ENCODE measurements at regions not wholly inside any gene's neighbourhood (a gene's known extent, or its start where the extent isn't known, plus 50 kb on each side); places are given as distances from the start of the nearest gene placed in this dataset.

DNA sequence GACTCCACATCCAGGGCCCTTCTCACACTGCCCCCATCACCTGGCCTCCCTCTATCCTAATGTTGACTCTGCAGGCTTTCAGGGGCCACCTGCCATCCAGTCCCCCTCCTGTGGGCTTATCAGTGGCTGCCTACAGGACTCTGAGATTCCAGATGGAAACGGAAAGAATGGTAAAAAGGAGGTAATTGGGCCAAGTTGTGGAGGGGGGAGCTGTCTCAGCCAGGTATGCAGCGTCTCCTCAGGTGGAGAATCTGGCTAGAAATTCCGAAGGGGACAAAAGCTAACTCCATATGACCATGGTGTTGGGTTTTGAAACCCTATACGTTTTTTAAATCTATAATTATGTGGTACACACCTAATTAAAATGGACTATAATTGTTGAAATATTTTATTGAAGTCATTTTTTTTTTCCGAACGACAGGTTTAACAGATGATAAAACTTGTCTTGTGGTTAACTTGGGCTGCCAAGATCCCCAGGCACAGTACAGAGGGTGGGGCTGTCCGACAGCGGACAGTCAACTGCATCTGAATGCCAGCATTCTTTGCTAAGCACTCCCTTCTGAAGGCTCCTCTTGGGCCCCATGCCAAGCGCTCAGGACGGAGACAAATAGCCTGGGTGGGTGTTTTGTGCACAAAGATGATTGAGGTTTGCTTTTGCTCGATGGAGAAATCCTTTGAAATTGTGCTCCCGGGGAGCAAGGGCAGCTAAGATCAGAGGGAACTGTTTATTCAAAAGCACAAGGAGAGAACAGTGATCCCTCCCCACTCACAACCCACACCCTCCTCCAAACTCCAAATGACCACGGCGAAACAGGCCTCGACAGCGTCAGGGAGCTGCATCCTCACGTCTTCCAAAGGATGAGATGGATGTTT, 365.6 kb downstream of the BCL11B start:
- H3K4me3 Mint-ChIP-seq (ENCODE audit: unreplicated experiment) = no peak overlapping the region
- peaks cover 3% of the 10 kb centered on the region for H3K9me3 Mint-ChIP-seq (ENCODE audit: unreplicated experiment)
- DNase-seq = no peak
- no peaks in the 10 kb centered on the region for H3K4me1 Mint-ChIP-seq (ENCODE audit: low read depth, unreplicated experiment)
- no peak overlapping the region for H3K27ac Mint-ChIP-seq (ENCODE audit: unreplicated experiment)
- no peaks in the 10 kb centered on the region for H3K36me3 Mint-ChIP-seq (ENCODE audit: unreplicated experiment)
- peaks cover 6% of the 10 kb centered on the region for H3K27me3 Mint-ChIP-seq (ENCODE audit: unreplicated experiment)
- TF ChIP-seq, protein P1, sequence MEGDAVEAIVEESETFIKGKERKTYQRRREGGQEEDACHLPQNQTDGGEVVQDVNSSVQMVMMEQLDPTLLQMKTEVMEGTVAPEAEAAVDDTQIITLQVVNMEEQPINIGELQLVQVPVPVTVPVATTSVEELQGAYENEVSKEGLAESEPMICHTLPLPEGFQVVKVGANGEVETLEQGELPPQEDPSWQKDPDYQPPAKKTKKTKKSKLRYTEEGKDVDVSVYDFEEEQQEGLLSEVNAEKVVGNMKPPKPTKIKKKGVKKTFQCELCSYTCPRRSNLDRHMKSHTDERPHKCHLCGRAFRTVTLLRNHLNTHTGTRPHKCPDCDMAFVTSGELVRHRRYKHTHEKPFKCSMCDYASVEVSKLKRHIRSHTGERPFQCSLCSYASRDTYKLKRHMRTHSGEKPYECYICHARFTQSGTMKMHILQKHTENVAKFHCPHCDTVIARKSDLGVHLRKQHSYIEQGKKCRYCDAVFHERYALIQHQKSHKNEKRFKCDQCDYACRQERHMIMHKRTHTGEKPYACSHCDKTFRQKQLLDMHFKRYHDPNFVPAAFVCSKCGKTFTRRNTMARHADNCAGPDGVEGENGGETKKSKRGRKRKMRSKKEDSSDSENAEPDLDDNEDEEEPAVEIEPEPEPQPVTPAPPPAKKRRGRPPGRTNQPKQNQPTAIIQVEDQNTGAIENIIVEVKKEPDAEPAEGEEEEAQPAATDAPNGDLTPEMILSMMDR (IDR thresholded peaks at IDR 0.05; ENCODE audit: partially characterized antibody, unreplicated experiment) = no peak

DNA sequence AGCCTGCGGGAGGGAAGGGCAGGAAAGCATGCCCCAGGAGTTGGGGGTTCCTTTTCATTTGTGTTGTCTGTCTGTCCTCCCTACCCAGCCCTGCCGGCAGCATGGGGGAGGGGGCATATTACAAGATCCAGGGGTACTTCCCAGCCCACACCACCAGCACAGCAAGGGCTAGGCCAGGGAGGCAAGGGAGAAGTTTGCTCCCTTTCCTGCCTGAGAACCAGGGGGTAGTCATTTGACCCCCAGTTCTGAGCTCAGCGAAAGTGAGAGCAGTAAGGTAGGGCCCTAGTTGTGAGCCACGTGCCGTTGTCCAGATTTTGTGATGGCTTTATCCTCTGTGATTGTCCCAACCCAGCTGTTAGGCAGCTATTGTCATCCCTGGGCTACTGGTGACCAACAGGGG, 364.7 kb downstream of the BCL11B start:
- no peak for DNase-seq
- Mint-ChIP-seq H3K27me3 (ENCODE audit: unreplicated experiment) (peaks cover 6% of the 10 kb centered on the region), H3K9me3 (ENCODE audit: unreplicated experiment) (peaks cover 3% of the 10 kb centered on the region), H3K36me3 (ENCODE audit: unreplicated experiment) (no peaks in the 10 kb centered on the region), H3K4me1 (ENCODE audit: low read depth, unreplicated experiment) (no peaks in the 10 kb centered on the region), H3K4me3 (ENCODE audit: unreplicated experiment) (no peak overlapping the region), H3K27ac (ENCODE audit: unreplicated experiment) (no peak overlapping the region)
- TF ChIP-seq, protein P1 (IDR thresholded peaks at IDR 0.05; ENCODE audit: partially characterized antibody, unreplicated experiment) = no peak

DNA sequence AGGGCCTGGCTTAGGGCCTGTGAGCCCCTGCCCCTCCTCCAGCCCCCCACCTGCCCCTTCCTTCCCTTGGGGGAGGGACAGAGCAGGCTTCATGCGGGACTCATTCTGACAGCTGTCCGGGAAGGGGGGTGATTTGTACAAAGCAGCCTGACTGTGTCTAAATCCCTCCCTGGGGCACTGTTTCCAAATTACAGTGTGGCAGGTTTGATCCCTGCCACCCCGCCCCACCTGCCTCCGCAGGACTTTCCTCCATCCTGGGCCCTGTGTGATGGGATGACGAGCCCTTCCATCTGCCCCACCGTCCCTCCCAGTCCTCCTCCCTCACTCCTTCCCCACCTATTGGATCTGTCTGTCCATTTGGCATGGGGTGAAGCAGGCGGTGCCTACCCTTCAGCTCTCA, 363.9 kb downstream of the BCL11B start:
- no peaks in the 10 kb centered on the region for H3K4me1 Mint-ChIP-seq (ENCODE audit: low read depth, unreplicated experiment)
- H3K9me3 Mint-ChIP-seq (ENCODE audit: unreplicated experiment) = peaks cover 3% of the 10 kb centered on the region
- H3K27me3 Mint-ChIP-seq (ENCODE audit: unreplicated experiment) = peaks cover 6% of the 10 kb centered on the region
- no peak for DNase-seq
- TF ChIP-seq, protein P1 (IDR thresholded peaks at IDR 0.05; ENCODE audit: partially characterized antibody, unreplicated experiment) = no peak
- H3K4me3 Mint-ChIP-seq (ENCODE audit: unreplicated experiment) = no peak overlapping the region
- H3K27ac Mint-ChIP-seq (ENCODE audit: unreplicated experiment) = no peak overlapping the region
- H3K36me3 Mint-ChIP-seq (ENCODE audit: unreplicated experiment) = no peaks in the 10 kb centered on the region

DNA sequence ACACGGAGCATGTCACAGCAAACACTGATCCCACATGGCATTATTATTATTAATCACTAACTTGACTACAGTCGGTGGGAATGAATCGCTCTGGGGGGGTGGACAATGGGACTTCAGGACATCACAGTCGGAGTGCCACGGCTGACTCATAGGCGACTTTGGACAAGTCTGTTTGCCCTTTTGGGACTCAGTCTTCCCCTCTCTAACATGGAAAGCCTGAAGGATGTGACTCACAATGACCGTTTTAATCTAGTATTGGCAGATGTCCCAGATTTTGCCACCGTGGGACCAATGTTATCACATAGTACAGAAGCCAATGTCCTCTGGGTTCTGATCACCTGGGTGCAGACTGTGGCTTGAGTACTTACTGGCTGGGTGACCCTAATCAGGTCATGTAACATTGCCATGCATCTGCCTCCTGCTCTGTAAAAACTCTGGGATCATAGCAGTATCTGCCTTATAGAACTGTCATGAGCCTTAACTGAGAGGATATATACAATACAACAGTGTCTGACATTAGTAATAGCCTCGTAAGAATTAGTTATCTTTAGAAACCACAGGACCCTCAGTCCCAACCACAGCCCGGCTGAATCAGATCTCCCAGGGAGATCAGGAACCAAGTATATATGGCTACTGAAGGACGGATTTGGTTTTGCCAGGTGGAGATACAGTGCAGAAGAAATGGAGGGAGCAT, 362.6 kb downstream of the BCL11B start:
- TF ChIP-seq, protein P1 (IDR thresholded peaks at IDR 0.05; ENCODE audit: partially characterized antibody, unreplicated experiment) = no peak
- no peak overlapping the region for H3K27ac Mint-ChIP-seq (ENCODE audit: unreplicated experiment)
- no peak overlapping the region for H3K4me3 Mint-ChIP-seq (ENCODE audit: unreplicated experiment)

DNA sequence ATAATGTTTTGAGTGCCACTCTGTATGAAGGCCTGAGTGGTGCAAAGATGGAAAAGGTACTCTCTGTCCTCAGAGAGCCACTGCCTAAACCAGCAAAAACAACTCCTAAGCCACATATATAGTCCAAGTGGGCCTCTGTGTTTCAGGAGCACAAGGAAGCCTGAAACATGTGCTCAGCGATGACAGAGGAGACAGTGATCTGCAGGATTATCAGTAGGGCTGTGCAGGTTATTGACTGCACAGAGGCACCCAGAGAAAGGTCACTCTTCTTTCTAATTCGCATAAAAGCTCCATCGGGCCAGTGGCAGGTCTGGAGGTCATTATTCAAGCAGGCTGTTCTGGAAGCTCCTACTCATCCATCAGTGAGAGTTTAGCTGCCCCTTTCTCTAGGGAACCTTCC, 361.9 kb downstream of the BCL11B start:
- TF ChIP-seq, protein P1 (IDR thresholded peaks at IDR 0.05; ENCODE audit: partially characterized antibody, unreplicated experiment) = no peak
- H3K36me3 Mint-ChIP-seq (ENCODE audit: unreplicated experiment) = no peaks in the 10 kb centered on the region
- H3K4me3 Mint-ChIP-seq (ENCODE audit: unreplicated experiment) = no peak overlapping the region
- peaks cover 2% of the 10 kb centered on the region for H3K4me1 Mint-ChIP-seq (ENCODE audit: low read depth, unreplicated experiment)
- peaks cover 3% of the 10 kb centered on the region for H3K9me3 Mint-ChIP-seq (ENCODE audit: unreplicated experiment)
- no peak overlapping the region for H3K27ac Mint-ChIP-seq (ENCODE audit: unreplicated experiment)
- no peak for DNase-seq
- H3K27me3 Mint-ChIP-seq (ENCODE audit: unreplicated experiment) = peaks cover 2% of the 10 kb centered on the region

More for the DNA sequence above, 362.6 kb downstream of the BCL11B start:
- DNase-seq = no peak
- Mint-ChIP-seq H3K27me3 (ENCODE audit: unreplicated experiment) (peaks cover 4% of the 10 kb centered on the region), H3K9me3 (ENCODE audit: unreplicated experiment) (peaks cover 3% of the 10 kb centered on the region), H3K36me3 (ENCODE audit: unreplicated experiment) (no peaks in the 10 kb centered on the region), H3K4me1 (ENCODE audit: low read depth, unreplicated experiment) (peaks cover 2% of the 10 kb centered on the region)
